ENCODE measurements at regions not wholly inside any gene's neighbourhood (a gene's known extent, or its start where the extent isn't known, plus 50 kb on each side); places are given as distances from the start of the nearest gene placed in this dataset.

- TF ChIP-seq, protein P1, sequence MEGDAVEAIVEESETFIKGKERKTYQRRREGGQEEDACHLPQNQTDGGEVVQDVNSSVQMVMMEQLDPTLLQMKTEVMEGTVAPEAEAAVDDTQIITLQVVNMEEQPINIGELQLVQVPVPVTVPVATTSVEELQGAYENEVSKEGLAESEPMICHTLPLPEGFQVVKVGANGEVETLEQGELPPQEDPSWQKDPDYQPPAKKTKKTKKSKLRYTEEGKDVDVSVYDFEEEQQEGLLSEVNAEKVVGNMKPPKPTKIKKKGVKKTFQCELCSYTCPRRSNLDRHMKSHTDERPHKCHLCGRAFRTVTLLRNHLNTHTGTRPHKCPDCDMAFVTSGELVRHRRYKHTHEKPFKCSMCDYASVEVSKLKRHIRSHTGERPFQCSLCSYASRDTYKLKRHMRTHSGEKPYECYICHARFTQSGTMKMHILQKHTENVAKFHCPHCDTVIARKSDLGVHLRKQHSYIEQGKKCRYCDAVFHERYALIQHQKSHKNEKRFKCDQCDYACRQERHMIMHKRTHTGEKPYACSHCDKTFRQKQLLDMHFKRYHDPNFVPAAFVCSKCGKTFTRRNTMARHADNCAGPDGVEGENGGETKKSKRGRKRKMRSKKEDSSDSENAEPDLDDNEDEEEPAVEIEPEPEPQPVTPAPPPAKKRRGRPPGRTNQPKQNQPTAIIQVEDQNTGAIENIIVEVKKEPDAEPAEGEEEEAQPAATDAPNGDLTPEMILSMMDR (IDR thresholded peaks at IDR 0.05; ENCODE audit: low read length): no peak
- no peak for TF ChIP-seq EZH2 (IDR thresholded peaks at IDR 0.05; ENCODE audit: borderline replicate concordance, low read length)
These were observed 56.0 kb upstream of the PLSCR4 start for GRCh38 chr3:146306656-146307455.
